ENCODE measurements at regions not wholly inside any gene's neighbourhood (a gene's known extent, or its start where the extent isn't known, plus 50 kb on each side); places are given as distances from the start of the nearest gene placed in this dataset.
"Not testable (repeated sequence)": the region's sequence is repeated elsewhere in the genome, so short reads cannot be mapped to it uniquely, and the experiment has no call there.

DNA sequence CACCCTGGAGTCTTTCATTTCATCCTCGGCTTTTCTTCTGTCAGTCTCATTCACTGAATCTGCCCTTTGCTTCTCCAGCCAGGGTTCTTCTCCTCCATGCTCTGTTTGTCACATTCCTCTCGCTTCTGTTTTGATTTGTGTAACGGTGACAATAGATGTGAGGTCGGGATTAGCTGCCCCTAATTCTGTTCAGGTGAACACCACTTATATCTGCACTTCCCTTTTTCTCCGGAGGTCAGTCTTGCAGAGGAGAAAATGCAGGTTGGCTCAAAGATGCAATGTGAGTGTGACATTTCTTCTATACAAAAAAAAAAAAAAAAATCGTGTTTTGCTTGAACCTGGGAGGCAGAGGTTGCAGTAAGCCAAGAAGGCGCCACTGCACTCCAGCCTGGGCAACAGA is 262.9 kb downstream of the ASMT start:
- no peaks in the 10 kb centered on the region for H3K4me1 Mint-ChIP-seq (ENCODE audit: unreplicated experiment)
- no peaks in the 10 kb centered on the region for H3K9me3 Mint-ChIP-seq (ENCODE audit: unreplicated experiment)
- H3K27me3 Mint-ChIP-seq (ENCODE audit: unreplicated experiment) = peaks cover 3% of the 10 kb centered on the region
- TF ChIP-seq, protein P1, sequence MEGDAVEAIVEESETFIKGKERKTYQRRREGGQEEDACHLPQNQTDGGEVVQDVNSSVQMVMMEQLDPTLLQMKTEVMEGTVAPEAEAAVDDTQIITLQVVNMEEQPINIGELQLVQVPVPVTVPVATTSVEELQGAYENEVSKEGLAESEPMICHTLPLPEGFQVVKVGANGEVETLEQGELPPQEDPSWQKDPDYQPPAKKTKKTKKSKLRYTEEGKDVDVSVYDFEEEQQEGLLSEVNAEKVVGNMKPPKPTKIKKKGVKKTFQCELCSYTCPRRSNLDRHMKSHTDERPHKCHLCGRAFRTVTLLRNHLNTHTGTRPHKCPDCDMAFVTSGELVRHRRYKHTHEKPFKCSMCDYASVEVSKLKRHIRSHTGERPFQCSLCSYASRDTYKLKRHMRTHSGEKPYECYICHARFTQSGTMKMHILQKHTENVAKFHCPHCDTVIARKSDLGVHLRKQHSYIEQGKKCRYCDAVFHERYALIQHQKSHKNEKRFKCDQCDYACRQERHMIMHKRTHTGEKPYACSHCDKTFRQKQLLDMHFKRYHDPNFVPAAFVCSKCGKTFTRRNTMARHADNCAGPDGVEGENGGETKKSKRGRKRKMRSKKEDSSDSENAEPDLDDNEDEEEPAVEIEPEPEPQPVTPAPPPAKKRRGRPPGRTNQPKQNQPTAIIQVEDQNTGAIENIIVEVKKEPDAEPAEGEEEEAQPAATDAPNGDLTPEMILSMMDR (IDR thresholded peaks at IDR 0.05) = no peak
- H3K27ac Mint-ChIP-seq (ENCODE audit: unreplicated experiment) = no peak overlapping the region
- no peaks in the 10 kb centered on the region for H3K36me3 Mint-ChIP-seq (ENCODE audit: unreplicated experiment)
- no peak for DNase-seq (ENCODE audit: extremely low spot score, unreplicated experiment)
- no peak overlapping the region for H3K4me3 Mint-ChIP-seq (ENCODE audit: unreplicated experiment)

- not testable (repeated sequence) for DNase-seq (ENCODE audit: extremely low spot score, unreplicated experiment); H3K4me3 Mint-ChIP-seq (ENCODE audit: unreplicated experiment); H3K27me3 Mint-ChIP-seq (ENCODE audit: unreplicated experiment); H3K27ac Mint-ChIP-seq (ENCODE audit: unreplicated experiment); H3K4me1 Mint-ChIP-seq (ENCODE audit: unreplicated experiment); H3K36me3 Mint-ChIP-seq (ENCODE audit: unreplicated experiment)
- peaks cover 18% of the 10 kb centered on the region for H3K9me3 Mint-ChIP-seq (ENCODE audit: unreplicated experiment)
Measured at GRCh38 chrX:1880884-1881817, 266.3 kb downstream of the ASMT start.

DNA sequence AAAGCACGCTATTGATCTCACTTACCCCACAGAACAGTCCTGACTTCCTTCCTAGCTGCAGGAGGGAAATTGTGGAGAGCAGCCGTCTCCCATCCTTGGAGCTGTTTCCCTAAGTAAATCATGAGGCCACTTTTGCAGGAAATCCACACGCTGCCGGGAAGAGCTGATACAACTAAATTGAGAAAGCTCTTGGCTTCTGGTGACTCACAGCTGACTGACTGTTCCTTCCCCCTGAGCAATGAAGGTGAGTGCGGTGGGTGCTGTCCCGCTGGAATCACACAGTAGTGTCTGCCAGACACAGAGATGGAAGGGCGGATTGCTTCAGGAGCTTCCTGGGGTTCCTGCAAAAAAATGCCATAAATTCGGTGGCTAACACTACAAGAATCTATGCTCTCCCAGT is 268.9 kb downstream of the ASMT start:
- Mint-ChIP-seq H3K36me3 (ENCODE audit: unreplicated experiment) (no peaks in the 10 kb centered on the region), H3K9me3 (ENCODE audit: unreplicated experiment) (peaks cover 18% of the 10 kb centered on the region), H3K27ac (ENCODE audit: unreplicated experiment) (no peak overlapping the region), H3K4me1 (ENCODE audit: unreplicated experiment) (no peaks in the 10 kb centered on the region), H3K4me3 (ENCODE audit: unreplicated experiment) (no peak overlapping the region), H3K27me3 (ENCODE audit: unreplicated experiment) (peaks cover 3% of the 10 kb centered on the region)
- TF ChIP-seq, protein P1 (IDR thresholded peaks at IDR 0.05) = no peak
- DNase-seq (ENCODE audit: extremely low spot score, unreplicated experiment) = no peak

DNA sequence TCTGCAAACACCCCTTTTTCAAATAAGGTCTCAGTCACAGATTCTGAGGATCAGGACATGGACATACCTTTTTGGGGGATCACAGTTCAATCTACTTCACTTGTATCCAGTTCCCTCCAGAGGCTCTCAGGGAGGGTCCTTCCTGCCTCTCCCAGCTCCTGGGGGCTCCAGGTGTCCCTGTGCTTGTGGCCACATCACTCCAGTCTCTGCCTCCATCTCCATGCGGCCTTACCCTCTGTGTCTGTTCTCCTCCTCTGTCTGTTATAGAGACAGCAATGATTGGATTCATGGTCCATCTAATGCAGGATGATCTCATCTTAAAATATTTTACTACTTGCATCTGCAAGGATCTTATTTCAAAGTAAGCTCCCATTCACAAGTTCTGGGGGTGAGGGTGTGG is 269.6 kb downstream of the ASMT start:
- peaks cover 3% of the 10 kb centered on the region for H3K27me3 Mint-ChIP-seq (ENCODE audit: unreplicated experiment)

GRCh38 chrX:1885116-1885515 is 270.3 kb downstream of the ASMT start:
- Mint-ChIP-seq H3K9me3 (ENCODE audit: unreplicated experiment) (peaks cover 18% of the 10 kb centered on the region), H3K4me1 (ENCODE audit: unreplicated experiment) (no peaks in the 10 kb centered on the region), H3K36me3 (ENCODE audit: unreplicated experiment) (no peaks in the 10 kb centered on the region), H3K4me3 (ENCODE audit: unreplicated experiment) (no peak overlapping the region), H3K27ac (ENCODE audit: unreplicated experiment) (no peak overlapping the region), H3K27me3 (ENCODE audit: unreplicated experiment) (peaks cover 3% of the 10 kb centered on the region)
- TF ChIP-seq, protein P1 (IDR thresholded peaks at IDR 0.05) = no peak
- no peak for DNase-seq (ENCODE audit: extremely low spot score, unreplicated experiment)

More for the DNA sequence above, 269.6 kb downstream of the ASMT start:
- Mint-ChIP-seq H3K27ac (ENCODE audit: unreplicated experiment) (no peak overlapping the region), H3K4me3 (ENCODE audit: unreplicated experiment) (no peak overlapping the region), H3K9me3 (ENCODE audit: unreplicated experiment) (peaks cover 18% of the 10 kb centered on the region), H3K4me1 (ENCODE audit: unreplicated experiment) (no peaks in the 10 kb centered on the region), H3K36me3 (ENCODE audit: unreplicated experiment) (no peaks in the 10 kb centered on the region)
- DNase-seq (ENCODE audit: extremely low spot score, unreplicated experiment) = no peak
- TF ChIP-seq, protein P1 (IDR thresholded peaks at IDR 0.05) = no peak

DNA sequence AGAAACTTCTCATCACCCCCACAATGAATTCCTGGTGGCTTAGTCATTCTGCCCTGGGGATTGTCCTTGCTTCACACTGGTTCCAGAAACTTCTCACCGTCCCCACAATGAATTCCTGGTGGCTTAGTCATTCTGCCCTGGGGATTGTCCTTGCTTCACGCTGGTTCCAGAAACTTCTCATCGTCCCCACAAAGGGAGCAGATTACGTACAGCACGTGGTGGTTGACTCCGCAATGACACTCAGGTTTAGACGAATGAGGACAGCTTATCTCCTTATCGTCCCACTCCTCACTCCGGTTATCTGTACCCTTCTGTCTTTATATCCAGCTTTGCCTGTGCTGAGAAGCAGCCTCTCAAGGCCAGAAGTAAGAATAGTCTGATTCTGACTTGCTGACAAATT is 273.4 kb downstream of the ASMT start:
- H3K9me3 Mint-ChIP-seq (ENCODE audit: unreplicated experiment) = peaks cover 18% of the 10 kb centered on the region
- not testable (repeated sequence) for H3K4me3 Mint-ChIP-seq (ENCODE audit: unreplicated experiment); H3K36me3 Mint-ChIP-seq (ENCODE audit: unreplicated experiment)

More for the DNA sequence above, 273.4 kb downstream of the ASMT start:
- not testable (repeated sequence) for H3K27ac Mint-ChIP-seq (ENCODE audit: unreplicated experiment); DNase-seq (ENCODE audit: extremely low spot score, unreplicated experiment); H3K27me3 Mint-ChIP-seq (ENCODE audit: unreplicated experiment); H3K4me1 Mint-ChIP-seq (ENCODE audit: unreplicated experiment)

Data from osteocyte (in vitro differentiated cells).